Activated CD4-positive, alpha-beta T cell treated with anti-CD3 and anti-CD28 coated beads for 24 hours (primary cell): ENCODE measurements at regions not wholly inside any gene's neighbourhood (a gene's known extent, or its start where the extent isn't known, plus 50 kb on each side); places are given as distances from the start of the nearest gene placed in this dataset.
"Not testable (repeated sequence)": the region's sequence is repeated elsewhere in the genome, so short reads cannot be mapped to it uniquely, and the experiment has no call there.

ENCODE experiments used
- DNase-seq, 2 donors: peaks; one replicate each; pipeline ENCODE4 v3.0.0-alpha.2; 2020; ENCODE audit warnings: low read depth in 2 of 2

DNA sequence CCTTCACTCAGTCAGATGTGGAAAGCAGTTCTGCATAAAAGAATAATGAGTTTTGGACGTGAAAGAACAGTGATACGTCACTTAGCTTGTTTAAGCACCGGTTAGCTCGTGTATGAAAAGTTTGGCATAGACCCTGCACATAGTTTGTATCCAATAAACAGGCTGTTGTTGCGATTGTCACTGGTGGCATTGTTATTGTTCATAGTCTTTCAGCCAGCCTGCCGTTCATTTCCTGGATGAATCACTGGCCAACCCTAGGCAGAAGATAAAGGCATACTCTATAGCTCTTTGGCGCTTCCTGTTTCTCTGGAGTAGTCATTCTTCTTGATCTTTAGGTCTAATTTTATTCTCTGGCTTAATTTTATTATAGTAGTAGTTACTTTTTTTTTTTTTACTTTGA lies 57.8 kb upstream of the ANKRD30A start:
- DNase-seq, result no peak

GRCh38 chr10:37062296-37062695 lies 63.1 kb upstream of the ANKRD30A start:
- not testable (repeated sequence) for DNase-seq

DNA sequence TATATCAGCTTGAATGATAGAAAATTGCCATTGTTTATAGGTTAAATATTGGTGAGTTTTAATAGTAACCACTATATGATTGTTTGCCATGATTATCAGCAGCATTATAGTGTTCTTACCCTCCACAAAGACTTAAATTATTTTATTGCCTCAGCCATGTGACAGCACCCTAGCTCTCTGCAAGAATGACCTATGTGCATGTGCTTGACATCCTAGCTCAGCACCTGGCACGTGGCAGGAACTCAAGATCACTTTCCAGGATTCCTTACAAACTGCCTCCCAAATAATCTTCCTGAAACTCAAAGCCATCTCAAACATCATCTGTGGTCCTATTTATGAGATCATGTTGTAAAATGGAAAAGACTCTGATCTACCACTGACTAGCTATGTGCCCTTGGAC lies 68.1 kb upstream of the ANKRD30A start:
- no peak for DNase-seq

- DNase-seq, result no peak
These were observed 71.9 kb upstream of the ANKRD30A start for GRCh38 chr10:37053476-37053875.

GRCh38 chr10:37049982-37050381 lies 75.4 kb upstream of the ANKRD30A start:
- not testable (repeated sequence) for DNase-seq

GRCh38 chr10:37044319-37044718 lies 81.1 kb upstream of the ANKRD30A start:
- not testable (repeated sequence) for DNase-seq

- no peak for DNase-seq
These were observed 89.5 kb upstream of the ANKRD30A start for GRCh38 chr10:37035853-37036252.

- DNase-seq, result no peak
These were observed 109.9 kb upstream of the ANKRD30A start for GRCh38 chr10:37015498-37015897.

DNA sequence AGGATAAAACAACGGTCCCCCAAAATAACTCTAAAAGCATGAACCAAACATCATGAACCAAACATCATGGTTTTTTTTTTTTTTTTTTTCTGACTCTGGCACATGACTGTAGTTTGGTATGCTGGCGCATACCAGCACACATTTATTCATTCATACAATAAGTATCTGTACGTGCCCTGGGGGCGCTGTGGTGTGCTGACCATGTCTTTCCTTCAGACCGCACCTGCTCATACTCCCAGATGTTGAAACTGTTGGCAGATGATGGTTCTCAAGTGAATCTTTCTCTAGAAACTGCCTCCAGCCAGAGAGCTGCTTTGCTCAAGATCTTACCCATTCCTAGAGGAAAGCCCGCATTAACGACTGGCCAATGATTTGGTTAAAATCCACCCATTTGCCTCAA lies 114.7 kb upstream of the ANKRD30A start:
- no peak for DNase-seq

DNA sequence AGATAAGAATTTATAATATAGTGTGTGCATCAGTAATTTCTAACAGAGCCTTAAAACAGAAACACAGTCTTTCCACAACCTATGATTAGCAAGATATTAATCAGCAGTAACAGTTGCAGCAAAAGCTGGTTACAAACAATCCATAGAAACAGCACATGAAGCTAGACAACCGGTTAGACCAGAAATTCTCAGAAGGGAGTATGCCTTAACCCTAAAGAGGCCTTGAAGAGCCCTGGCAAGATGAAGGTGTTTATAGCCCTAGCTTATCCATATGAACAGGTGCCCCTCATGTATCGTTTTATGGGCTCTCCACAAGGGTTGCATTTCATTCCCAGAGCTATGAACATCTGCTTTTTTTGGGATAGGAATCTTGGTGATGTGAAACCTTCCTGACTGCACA lies 117.1 kb upstream of the ANKRD30A start:
- not testable (repeated sequence) for DNase-seq

DNA sequence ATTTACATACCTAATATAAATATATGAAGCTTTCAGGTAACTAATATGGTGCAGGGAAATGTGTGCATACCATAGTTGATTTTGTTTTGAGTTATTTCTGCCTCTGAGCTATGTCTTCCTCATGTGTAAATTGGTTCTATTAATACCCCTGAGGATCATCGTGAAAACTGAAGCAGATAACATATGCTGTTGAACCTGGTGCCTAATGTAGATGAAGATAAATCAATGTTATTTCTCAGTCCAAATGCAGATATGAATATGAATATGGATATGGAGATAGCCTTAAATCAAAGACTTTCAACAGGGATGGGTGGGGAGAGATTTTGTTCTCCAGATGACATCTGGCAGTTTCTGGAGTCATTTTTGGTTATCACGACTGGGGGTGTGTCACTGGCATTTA lies 122.3 kb upstream of the ANKRD30A start:
- DNase-seq, result no peak

DNA sequence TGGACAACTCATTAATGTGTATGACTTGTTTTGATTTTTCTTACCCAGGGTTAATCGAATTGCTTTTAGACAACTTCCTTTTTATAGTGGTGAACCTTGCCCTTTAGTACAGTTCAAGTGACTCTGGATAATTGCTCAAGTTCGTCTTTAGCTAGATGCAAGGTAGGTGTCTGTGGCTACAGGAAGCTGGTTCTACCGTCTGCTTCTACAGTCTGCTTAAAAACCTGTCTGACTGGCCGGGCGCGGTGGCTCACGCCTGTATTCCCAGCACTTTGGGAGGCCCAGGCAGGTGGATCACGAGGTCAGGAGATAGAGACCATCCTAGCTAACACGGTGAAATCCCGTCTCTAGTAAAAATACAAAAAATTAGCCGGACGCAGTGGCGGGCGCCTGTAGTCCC lies 129.6 kb upstream of the ANKRD30A start:
- not testable (repeated sequence) for DNase-seq

GRCh38 chr10:36994886-36995285 lies 130.5 kb upstream of the ANKRD30A start:
- no peak for DNase-seq

- no peak for DNase-seq
These were observed 136.2 kb upstream of the ANKRD30A start for GRCh38 chr10:36989233-36989632.

DNA sequence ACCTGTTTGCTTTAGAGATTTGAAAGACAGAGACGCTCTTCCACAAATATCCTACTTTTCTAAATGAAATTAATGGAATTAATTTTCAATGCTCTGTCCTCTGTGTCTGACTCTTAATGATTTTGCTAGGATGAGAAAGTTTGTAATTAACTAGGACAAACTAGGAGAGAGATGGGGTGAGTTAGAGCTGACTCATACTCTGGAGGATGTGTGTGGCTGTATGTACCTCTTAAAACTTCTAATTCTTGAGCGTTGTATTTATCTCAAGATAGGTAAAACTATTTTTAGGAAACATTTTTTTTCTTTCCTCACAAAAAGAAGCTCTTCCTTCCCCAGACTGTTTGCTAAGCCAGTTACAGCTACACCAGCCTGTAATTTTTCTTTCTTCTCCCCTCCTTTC lies 178.8 kb upstream of the ANKRD30A start:
- no peak for DNase-seq

DNA sequence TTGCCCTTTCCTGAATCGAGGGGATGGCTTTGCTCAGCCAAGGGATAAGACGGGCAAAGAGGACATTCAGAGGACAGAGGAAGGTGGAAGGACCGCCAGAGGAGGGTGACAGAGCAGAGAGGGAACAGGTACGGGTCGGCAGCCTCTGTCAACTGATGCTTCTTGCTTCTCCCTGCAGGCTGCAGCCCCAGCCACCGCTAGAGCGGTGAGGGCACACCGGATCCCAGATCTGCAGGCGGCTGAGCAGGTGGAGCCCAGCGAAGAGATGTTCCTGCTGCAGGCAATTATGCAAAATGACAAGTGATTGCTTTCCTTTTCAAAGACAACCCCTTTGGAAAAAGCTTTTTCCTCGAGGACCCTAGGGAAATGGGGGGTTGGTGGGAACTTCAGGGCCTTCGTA lies 181.9 kb upstream of the ANKRD30A start:
- DNase-seq, result no peak

DNA sequence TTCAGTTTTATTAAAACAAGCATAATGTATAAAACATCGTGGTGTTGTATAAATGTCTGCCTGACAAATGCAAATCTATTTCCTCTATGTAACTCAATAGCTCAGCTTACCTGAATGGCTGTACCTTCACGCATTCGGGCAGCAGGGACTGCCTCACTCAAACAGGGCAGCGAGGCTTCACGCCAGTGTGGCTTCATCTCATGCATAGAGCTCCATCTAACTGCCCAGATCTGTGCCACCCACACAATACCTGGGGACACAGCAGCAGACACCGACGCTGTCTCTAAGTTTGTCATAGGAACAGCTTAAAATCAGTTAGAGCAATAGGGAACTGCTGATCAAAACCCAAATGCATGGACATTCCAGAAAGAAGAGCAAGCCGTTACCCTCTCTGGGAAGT lies 182.8 kb upstream of the ANKRD30A start:
- no peak for DNase-seq

DNA sequence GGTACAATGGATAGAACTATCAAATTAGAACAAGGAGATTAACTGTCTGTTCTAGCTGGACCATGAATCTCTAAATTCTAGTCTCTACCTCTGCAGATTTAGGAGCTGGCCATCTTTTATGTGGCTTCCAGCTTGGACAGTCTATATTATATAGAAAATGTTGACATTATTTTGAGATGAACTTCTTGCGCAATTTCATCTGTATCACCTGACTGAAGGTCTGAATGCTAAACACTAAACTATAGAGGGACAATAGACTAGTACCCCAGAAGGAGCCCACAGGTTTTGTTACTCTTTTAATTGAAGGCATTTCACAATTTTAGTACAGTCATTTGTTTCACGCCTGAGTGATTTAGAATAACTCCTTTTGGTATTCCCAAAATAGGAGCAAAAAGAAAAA lies 222.4 kb upstream of the ANKRD30A start:
- no peak for DNase-seq

DNA sequence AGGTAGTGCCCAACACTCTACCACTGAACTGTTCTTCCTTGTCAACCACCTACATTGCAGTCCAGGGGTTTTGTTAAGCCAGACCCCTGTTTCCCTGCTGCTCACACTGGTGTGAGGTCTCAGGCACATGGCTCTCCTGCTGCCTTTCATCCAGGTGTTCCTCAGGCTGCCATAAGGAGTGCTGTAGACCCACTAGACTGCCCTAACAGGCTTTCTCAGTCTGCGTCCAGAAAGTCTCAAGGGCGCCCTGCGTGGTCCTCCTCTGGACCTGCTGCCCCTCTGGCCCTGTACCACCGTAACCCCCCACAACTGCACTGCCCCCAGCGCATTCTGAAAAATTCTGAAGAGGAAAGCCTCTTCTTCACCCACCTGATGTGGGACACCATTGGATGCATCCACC lies 225.7 kb upstream of the ANKRD30A start:
- DNase-seq, result no peak

GRCh38 chr10:36888925-36889573 lies 236.3 kb upstream of the ANKRD30A start:
- DNase-seq, result peak; percentile 3 to 28

DNA sequence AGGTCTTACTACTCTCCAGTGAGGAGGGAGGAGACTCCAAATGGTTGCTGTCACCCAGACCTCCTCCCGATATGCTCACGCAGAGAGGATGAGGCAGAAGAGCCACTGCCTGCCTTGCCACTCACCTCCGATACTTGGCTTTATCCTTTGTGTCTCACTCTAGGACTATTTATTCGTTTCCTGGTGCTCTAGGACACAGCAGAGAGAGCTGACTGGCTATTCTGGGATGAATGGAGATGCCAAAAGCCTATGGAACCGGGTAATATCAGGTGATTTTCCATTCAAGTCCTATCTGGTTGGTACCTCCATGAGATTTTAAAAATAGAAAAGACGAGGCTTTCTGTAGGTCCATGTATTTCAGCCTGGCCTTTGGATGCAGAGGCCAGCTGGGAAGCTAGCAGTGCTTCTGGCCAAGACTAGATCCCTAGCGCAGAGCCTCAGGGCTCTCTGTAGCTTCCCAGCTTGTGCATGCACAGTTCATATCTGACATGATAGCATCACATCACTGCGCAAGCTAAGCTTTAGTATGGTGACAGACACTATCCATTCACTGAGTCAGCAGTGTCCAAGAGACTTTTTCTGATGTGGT lies 239.0 kb upstream of the ANKRD30A start:
- no peak for DNase-seq

DNA sequence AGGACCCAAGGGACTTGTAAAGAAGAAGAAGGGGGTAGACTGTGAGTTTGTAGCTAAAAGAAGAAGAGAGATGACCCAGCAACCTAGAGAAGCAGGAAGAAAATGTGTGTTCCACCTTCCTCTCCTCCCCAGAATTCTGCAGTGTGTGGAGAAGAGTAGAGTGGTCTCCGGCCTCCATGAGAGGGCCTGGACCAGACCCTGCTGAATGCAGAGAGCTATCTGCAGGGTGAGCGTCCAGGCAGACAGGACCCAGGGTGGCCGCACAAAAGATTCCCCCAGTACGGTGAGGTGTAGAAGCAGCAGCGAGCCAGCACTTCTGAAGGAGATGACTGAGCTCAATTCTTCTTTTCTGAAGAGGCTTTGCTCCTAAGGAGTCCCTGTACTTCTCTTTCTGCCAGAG lies 239.7 kb upstream of the ANKRD30A start:
- no peak for DNase-seq

DNA sequence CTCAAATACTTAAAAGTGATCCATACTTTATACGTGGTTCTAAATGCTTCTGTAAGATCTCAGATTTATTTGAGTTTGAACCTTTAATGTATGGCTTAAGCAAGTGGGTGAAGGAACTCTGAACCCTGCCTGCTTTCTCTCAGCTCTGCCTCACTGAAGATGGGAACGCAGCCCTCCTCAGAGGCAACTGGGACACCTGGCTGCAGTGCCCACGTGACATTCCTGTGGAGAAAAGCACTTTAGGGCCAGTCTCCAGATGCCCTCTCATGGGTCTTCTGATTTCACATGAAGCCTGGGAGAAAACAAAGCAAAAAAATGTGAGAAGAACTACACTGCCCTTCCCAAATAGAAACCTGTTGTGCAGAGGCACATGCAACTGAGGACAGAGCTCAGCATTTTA lies 242.6 kb upstream of the ANKRD30A start:
- DNase-seq, result no peak

GRCh38 chr10:36880898-36881297 lies 244.5 kb upstream of the ANKRD30A start:
- DNase-seq, result no peak
